ENCODE measurements at regions not wholly inside any gene's neighbourhood (a gene's known extent, or its start where the extent isn't known, plus 50 kb on each side); places are given as distances from the start of the nearest gene placed in this dataset.
"Not testable (repeated sequence)": the region's sequence is repeated elsewhere in the genome, so short reads cannot be mapped to it uniquely, and the experiment has no call there.

- H3K4me3 Mint-ChIP-seq (ENCODE audit: unreplicated experiment) = no peak overlapping the region
- no peak for TF ChIP-seq CTCF (IDR thresholded peaks at IDR 0.05)
- no peaks in the 10 kb centered on the region for H3K36me3 Mint-ChIP-seq (ENCODE audit: unreplicated experiment)
Measured at GRCh38 chr6:135555550-135555949, 58.0 kb upstream of the AHI1 start.

GRCh38 chr6:135557582-135557981 is 60.0 kb upstream of the AHI1 start:
- DNase-seq (ENCODE audit: extremely low spot score, unreplicated experiment) = no peak
- Mint-ChIP-seq H3K9me3 (ENCODE audit: unreplicated experiment) (peaks cover 5% of the 10 kb centered on the region), H3K4me1 (ENCODE audit: unreplicated experiment) (no peaks in the 10 kb centered on the region), H3K4me3 (ENCODE audit: unreplicated experiment) (no peak overlapping the region), H3K36me3 (ENCODE audit: unreplicated experiment) (no peaks in the 10 kb centered on the region), H3K27ac (ENCODE audit: unreplicated experiment) (no peak overlapping the region), H3K27me3 (ENCODE audit: unreplicated experiment) (peaks cover 40% of the 10 kb centered on the region)
- no peak for TF ChIP-seq CTCF (IDR thresholded peaks at IDR 0.05)

More at GRCh38 chr6:135555550-135555949, 58.0 kb upstream of the AHI1 start:
- H3K9me3 Mint-ChIP-seq (ENCODE audit: unreplicated experiment) = no peaks in the 10 kb centered on the region
- no peak for DNase-seq (ENCODE audit: extremely low spot score, unreplicated experiment)
- H3K27ac Mint-ChIP-seq (ENCODE audit: unreplicated experiment) = no peak overlapping the region
- no peaks in the 10 kb centered on the region for H3K4me1 Mint-ChIP-seq (ENCODE audit: unreplicated experiment)
- H3K27me3 Mint-ChIP-seq (ENCODE audit: unreplicated experiment) = peaks cover 37% of the 10 kb centered on the region

GRCh38 chr6:135565605-135566004 is 68.1 kb upstream of the AHI1 start:
- not testable (repeated sequence) for H3K27ac Mint-ChIP-seq (ENCODE audit: unreplicated experiment); H3K36me3 Mint-ChIP-seq (ENCODE audit: unreplicated experiment); H3K4me1 Mint-ChIP-seq (ENCODE audit: unreplicated experiment); DNase-seq (ENCODE audit: extremely low spot score, unreplicated experiment); H3K4me3 Mint-ChIP-seq (ENCODE audit: unreplicated experiment)
- peaks cover 32% of the 10 kb centered on the region for H3K27me3 Mint-ChIP-seq (ENCODE audit: unreplicated experiment)
- peaks cover 10% of the 10 kb centered on the region for H3K9me3 Mint-ChIP-seq (ENCODE audit: unreplicated experiment)

- Mint-ChIP-seq H3K4me3 (ENCODE audit: unreplicated experiment) (no peak overlapping the region), H3K27me3 (ENCODE audit: unreplicated experiment) (peaks cover 24% of the 10 kb centered on the region), H3K36me3 (ENCODE audit: unreplicated experiment) (no peaks in the 10 kb centered on the region)
Measured at GRCh38 chr6:135566311-135567068, 69.0 kb upstream of the AHI1 start.

GRCh38 chr6:135567375-135568083 is 70.0 kb upstream of the AHI1 start:
- DNase-seq (ENCODE audit: extremely low spot score, unreplicated experiment) = no peak
- no peak overlapping the region for H3K27ac Mint-ChIP-seq (ENCODE audit: unreplicated experiment)
- H3K4me1 Mint-ChIP-seq (ENCODE audit: unreplicated experiment) = no peaks in the 10 kb centered on the region
- no peak overlapping the region for H3K4me3 Mint-ChIP-seq (ENCODE audit: unreplicated experiment)
- H3K27me3 Mint-ChIP-seq (ENCODE audit: unreplicated experiment) = peaks cover 14% of the 10 kb centered on the region
- no peaks in the 10 kb centered on the region for H3K36me3 Mint-ChIP-seq (ENCODE audit: unreplicated experiment)
- TF ChIP-seq CTCF (IDR thresholded peaks at IDR 0.05) = no peak
- peaks cover 5% of the 10 kb centered on the region for H3K9me3 Mint-ChIP-seq (ENCODE audit: unreplicated experiment)

More at GRCh38 chr6:135566311-135567068, 69.0 kb upstream of the AHI1 start:
- DNase-seq (ENCODE audit: extremely low spot score, unreplicated experiment) = no peak
- TF ChIP-seq CTCF (IDR thresholded peaks at IDR 0.05) = no peak
- H3K4me1 Mint-ChIP-seq (ENCODE audit: unreplicated experiment) = no peaks in the 10 kb centered on the region
- H3K9me3 Mint-ChIP-seq (ENCODE audit: unreplicated experiment) = peaks cover 5% of the 10 kb centered on the region
- H3K27ac Mint-ChIP-seq (ENCODE audit: unreplicated experiment) = no peak overlapping the region
